ENCODE measurements at regions not wholly inside any gene's neighbourhood (a gene's known extent, or its start where the extent isn't known, plus 50 kb on each side); places are given as distances from the start of the nearest gene placed in this dataset.

DNA sequence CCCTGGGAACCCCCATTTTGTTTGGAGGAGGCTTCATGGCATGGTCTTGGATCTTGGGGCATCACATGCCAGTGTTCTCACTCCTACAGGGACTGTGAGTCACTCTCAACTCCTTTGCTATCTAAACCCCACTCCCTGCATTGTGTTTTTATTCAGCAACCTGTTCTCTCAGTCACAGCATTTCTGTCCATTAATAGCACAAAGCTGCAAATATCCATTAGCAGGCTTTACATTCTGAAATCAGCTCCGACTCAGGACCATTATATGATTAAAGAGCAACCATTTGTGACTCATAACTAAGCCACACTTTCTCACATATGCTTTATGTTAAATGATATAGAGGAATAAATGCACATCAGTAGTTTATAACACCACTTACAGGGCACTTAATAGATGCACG is 462.1 kb upstream of the BRINP1 start:
- no peak for DNase-seq (ENCODE audit: low read depth in 2 of 2)

DNA sequence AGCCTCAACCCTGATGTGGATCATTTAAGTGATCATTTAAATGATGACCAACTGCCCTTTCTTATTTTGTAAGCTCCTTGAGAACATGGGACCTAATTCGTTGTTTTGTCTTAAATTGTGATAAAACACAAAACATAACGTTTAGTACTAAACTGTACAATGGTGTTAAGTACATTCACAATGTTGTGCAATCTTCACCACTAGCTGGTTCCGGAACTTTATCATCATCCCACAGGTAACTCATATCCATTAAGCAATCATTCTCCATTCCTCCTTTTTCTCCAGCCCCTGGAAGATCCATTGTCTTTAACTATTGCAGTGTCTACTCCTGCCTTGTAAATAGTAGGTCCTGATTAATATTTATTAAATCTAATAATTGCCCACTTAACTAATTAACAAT is 460.5 kb upstream of the BRINP1 start:
- no peak for DNase-seq (ENCODE audit: low read depth in 2 of 2)

DNA sequence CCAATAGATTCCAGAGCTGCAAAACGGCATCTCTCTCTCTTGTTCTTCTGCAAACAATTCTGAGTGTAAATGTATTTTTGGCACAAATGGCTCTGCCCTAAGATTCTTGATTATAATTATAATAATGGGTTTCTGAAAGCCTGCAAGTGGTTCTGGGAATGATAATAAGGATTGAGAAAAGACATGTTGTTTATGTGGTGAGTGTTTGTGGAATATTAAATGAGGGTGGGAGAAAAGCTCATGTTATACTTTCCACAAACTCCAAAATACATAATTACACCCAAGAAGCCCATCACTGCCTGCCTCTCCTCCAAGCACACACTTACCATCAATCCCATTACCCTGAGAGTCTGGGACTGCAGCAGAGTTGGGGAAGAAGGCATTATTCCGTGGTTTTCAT is 460.0 kb upstream of the BRINP1 start:
- no peak for DNase-seq (ENCODE audit: low read depth in 2 of 2)

DNA sequence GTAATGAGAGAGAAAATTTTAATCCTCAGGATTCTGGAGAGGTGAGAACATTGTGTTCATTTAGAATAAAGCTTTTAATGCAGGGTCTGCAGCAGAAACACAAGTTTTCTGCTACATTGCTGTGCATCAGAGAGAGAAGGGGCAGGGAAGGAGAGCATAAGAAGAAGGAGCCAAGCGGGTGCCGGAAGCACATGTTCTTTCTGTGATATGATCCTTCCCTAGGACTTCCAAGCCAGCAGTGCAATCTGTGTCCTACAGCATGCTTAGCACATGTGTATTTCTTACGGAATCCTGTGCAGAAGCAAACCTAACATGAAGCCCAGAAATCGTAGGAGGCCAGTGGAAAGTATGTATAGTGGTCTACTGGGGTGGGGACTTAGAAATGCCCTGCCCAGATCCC is 458.3 kb upstream of the BRINP1 start:
- DNase-seq (ENCODE audit: low read depth in 2 of 2): no peak

- no peak for DNase-seq (ENCODE audit: low read depth in 2 of 2)
These were observed 457.9 kb upstream of the BRINP1 start for GRCh38 chr9:119827126-119827525.

GRCh38 chr9:119818726-119819435 is 449.6 kb upstream of the BRINP1 start:
- no peak for DNase-seq (ENCODE audit: low read depth in 2 of 2)

GRCh38 chr9:119810645-119811429 is 441.6 kb upstream of the BRINP1 start:
- no peak for DNase-seq (ENCODE audit: low read depth in 2 of 2)

- no peak for DNase-seq (ENCODE audit: low read depth in 2 of 2)
These were observed 434.4 kb upstream of the BRINP1 start for GRCh38 chr9:119803679-119804078.

DNA sequence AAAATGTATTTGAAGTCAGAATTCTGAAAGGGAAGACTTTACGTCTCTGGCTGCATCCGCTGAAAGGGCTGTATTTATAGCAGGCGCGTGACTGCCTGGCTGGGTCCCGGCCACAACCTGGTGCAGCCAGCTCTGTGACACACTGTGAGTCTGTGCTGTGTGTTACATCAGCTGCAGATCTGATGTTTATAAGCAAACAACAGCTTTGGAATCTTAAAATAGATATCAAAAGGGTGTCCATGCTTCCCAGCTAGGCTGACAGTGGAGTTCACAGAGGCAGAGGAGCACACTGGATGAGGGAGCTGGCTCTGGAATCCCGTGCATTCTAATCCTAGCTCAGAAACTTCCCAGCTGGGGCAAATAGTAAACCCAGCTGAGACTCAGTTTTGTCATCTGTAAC is 433.4 kb upstream of the BRINP1 start:
- DNase-seq (ENCODE audit: low read depth in 2 of 2): no peak

DNA sequence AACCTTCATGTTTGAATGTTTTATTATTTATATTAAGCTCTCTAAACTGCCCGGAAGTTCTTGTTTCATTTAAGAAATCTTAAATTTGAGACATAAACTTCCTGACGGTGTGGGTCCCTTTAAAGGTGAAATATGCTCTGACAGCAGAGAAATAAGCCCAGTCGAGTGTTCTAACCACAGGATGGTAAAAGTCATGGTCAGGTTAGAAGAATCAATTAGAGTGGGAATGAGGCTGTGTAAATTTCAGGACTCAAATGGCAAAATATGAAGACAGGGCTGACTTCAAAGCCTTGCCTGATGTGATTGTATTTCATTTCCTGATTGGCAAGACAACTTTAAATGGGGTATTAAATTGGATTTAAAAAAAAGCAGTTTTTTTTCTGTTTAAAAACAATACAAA is 432.9 kb upstream of the BRINP1 start:
- no peak for DNase-seq (ENCODE audit: low read depth in 2 of 2)

- DNase-seq (ENCODE audit: low read depth in 2 of 2): no peak
These were observed 432.1 kb upstream of the BRINP1 start for GRCh38 chr9:119801311-119801710.

GRCh38 chr9:119795395-119795794 is 426.2 kb upstream of the BRINP1 start:
- DNase-seq (ENCODE audit: low read depth in 2 of 2): no peak

- no peak for DNase-seq (ENCODE audit: low read depth in 2 of 2)
These were observed 425.6 kb upstream of the BRINP1 start for GRCh38 chr9:119794836-119795235.

GRCh38 chr9:119793218-119793617 is 424.0 kb upstream of the BRINP1 start:
- no peak for DNase-seq (ENCODE audit: low read depth in 2 of 2)

GRCh38 chr9:119792242-119792641 is 423.0 kb upstream of the BRINP1 start:
- DNase-seq (ENCODE audit: low read depth in 2 of 2): no peak

- no peak for DNase-seq (ENCODE audit: low read depth in 2 of 2)
These were observed 420.8 kb upstream of the BRINP1 start for GRCh38 chr9:119789987-119790386.

GRCh38 chr9:119788921-119789320 is 419.7 kb upstream of the BRINP1 start:
- DNase-seq (ENCODE audit: low read depth in 2 of 2): no peak

GRCh38 chr9:119781886-119782285 is 412.7 kb upstream of the BRINP1 start:
- DNase-seq (ENCODE audit: low read depth in 2 of 2): no peak

DNA sequence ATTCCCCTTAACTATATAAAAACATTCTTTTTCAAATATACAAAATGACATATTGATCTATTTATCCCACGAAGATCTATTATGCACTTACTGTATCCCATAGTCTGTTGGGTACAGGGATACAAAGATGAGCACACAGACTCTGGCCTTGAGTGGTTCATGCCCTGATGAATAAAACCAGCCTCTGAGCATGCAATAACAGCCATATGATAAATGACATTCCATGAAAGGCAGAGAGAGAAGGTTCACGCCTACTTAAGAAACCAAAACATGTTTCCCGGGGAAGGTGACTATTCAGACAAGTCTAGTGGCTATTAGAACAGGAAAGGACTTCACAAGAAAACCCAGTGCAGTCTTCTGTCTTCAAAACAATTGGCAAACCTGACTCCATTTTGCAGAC is 406.2 kb upstream of the BRINP1 start:
- no peak for DNase-seq (ENCODE audit: low read depth in 2 of 2)

- DNase-seq (ENCODE audit: low read depth in 2 of 2): no peak
These were observed 404.6 kb upstream of the BRINP1 start for GRCh38 chr9:119773823-119774222.

GRCh38 chr9:119771341-119771740 is 402.1 kb upstream of the BRINP1 start:
- no peak for DNase-seq (ENCODE audit: low read depth in 2 of 2)

DNA sequence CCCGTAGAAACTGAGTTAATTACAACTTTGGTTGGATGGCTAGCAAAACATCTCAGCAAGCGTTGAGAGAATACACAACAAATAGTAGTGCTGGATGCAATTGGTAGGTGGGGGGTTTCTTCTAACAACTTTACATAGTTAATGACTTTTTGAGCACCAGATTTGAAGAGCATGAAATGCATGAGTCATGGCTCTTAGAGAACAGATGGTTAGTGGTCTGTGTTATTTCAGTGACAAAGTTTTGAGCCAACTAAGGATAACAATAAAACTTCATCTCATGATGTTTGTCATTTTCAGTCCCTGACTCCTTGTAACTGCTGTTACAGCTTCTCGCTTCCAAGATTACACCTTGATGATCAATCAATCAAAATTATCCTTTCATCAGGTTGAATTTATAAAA is 399.0 kb upstream of the BRINP1 start:
- no peak for DNase-seq (ENCODE audit: low read depth in 2 of 2)

DNA sequence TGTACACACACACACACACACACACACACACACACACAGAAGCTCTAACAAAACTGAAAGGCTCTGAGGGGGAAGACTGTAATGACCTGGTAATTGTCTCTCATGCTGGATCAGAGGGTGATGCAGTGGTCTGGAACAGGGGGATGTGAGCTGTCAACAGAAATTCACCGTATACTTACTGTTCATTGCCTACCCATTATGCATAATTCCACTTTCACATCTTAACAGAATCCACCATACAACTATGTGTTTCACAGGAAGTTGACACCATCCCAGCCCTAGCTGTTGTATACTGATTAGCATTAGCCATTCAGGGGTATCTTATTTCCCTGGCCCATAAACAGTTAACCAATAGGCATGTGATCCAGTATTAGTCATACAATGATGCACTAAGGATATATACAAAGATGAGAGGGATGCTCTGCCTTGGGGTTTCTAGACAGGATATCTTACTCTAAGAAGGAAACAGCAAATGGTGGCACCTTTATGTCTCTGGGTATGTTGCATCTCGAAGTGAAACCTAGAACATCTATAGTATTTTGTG is 396.5 kb upstream of the BRINP1 start:
- DNase-seq (ENCODE audit: low read depth in 2 of 2): no peak

Measured in activated CD4-positive, alpha-beta T cell treated with anti-CD3 and anti-CD28 coated beads for 24 hours (primary cell).